ENCODE measurements at regions not wholly inside any gene's neighbourhood (a gene's known extent, or its start where the extent isn't known, plus 50 kb on each side); places are given as distances from the start of the nearest gene placed in this dataset.

DNA sequence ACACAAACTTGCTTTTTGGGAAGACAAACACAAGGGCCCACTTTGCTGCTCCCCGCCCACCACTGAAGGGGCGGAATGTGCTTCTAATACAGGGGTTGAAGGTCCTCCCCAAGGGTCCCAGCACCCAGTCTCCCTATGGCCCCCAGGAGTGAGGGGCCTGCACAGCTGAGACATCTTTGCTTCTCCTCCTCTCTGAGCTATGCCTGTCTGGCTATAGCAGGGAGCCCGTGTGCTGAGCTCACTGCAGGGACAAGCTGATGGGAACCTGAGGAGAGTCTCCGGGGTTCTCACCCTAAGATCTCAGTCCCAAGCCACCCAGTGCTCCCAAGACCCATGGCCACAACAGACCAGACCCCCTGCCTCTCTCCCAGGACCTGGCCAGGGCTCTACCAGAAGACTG is 61.1 kb upstream of the ACAN start:
- ChIA-PET POLR2A (ENCODE audit: unreplicated experiment) (no interaction called here), CTCF (no interaction called here)
- no peaks in the 10 kb centered on the region for H4K20me1 ChIP-seq (ENCODE audit: insufficient read depth, low read length)
- H3K23ac ChIP-seq (ENCODE audit: low read depth, low read length), result no peak overlapping the region
- no peak overlapping the region for H2BK120ac ChIP-seq (ENCODE audit: low read depth, low read length)
- intact Hi-C loops (cut with micrococcal nuclease), result no loop called here
- no peaks in the 10 kb centered on the region for H3K36me3 ChIP-seq (ENCODE audit: control insufficient read depth, insufficient read depth, low read length)
- DNase-seq (no peak), ATAC-seq (ENCODE audit: low read depth) (no peak)
- H3K4me3 ChIP-seq (ENCODE audit: insufficient read depth, low read depth, low read length), result no peak overlapping the region
- H3K9ac ChIP-seq (ENCODE audit: low read depth, low read length), result no peak overlapping the region
- H4K91ac ChIP-seq (ENCODE audit: insufficient read depth, low read depth, low read length), result no peak overlapping the region
- H4K5ac ChIP-seq (ENCODE audit: low read depth, low read length), result no peak overlapping the region
- TF ChIP-seq FOS (IDR thresholded peaks at IDR 0.05; ENCODE audit: low read depth, low read length) (no peak), RAD21 (IDR thresholded peaks at IDR 0.05; ENCODE audit: low read length) (no peak), CEBPB (IDR thresholded peaks at IDR 0.05; ENCODE audit: low read depth, low read length) (no peak)
- H3K79me1 ChIP-seq (ENCODE audit: low read depth in 1 of 2, low read length in 2 of 2), result no peaks in the 10 kb centered on the region
- no peak overlapping the region for H3K56ac ChIP-seq (ENCODE audit: extremely low read depth, insufficient read depth, low read length)
- H3K4ac ChIP-seq (ENCODE audit: low read depth, low read length), result no peak overlapping the region
- 0 out of 2 replicates have a peak, but pooled peaks cover 5% of the 10 kb centered on the region for H3K9me1 ChIP-seq (ENCODE audit: insufficient read depth, low read length)
- H3K4me2 ChIP-seq (ENCODE audit: low read depth, low read length), result no peak overlapping the region
- H2BK20ac ChIP-seq (ENCODE audit: low read depth, low read length), result no peak overlapping the region
- peaks cover 5% of the 10 kb centered on the region for H3K27me3 ChIP-seq (ENCODE audit: control insufficient read depth, insufficient read depth, low read length)
- dilution Hi-C loops (cut with HindIII; ENCODE audit: low sequenced_read_pairs, unreplicated experiment), result no loop called here
- BruUV-seq (replicated peaks), result no TSS peak
- H2BK5ac ChIP-seq (ENCODE audit: low read depth, low read length, poor library complexity, severe bottlenecking), result no peak overlapping the region
- no peak overlapping the region for H4K8ac ChIP-seq (ENCODE audit: low read depth in 2 of 2, low read length in 2 of 2)
- WGBS, 2 experiments (ENCODE audit: extremely low coverage in 2 of 2, insufficient read length in 1 of 2), result no CpG with 5 or more reads among the region's 4 CpGs
- no peak overlapping the region for H3K18ac ChIP-seq (ENCODE audit: low read depth, low read length)
- peaks cover 8% of the 10 kb centered on the region for H3K4me1 ChIP-seq (ENCODE audit: control insufficient read depth, insufficient read depth, low read length)
- H2AFZ ChIP-seq (replicated peaks; ENCODE audit: low read length, poor library complexity), result no peak overlapping the region
- no peaks in the 10 kb centered on the region; the same call in 1 of the 2 replicates for H3K9me3 ChIP-seq (ENCODE audit: control insufficient read depth, insufficient read depth, low read length)
- no peak overlapping the region for H2AK5ac ChIP-seq (ENCODE audit: low read depth, low read length)
- H3K14ac ChIP-seq (replicated peaks; ENCODE audit: low read depth, low read length), result no peak overlapping the region
- no peak overlapping the region for H2BK15ac ChIP-seq (ENCODE audit: low read depth, low read length)
- in situ Hi-C loops (cut with MboI; ENCODE audit: low sequenced_read_pairs), result no loop called here
- no peak overlapping the region for H2AK9ac ChIP-seq (replicated peaks; ENCODE audit: low read depth, low read length, poor library complexity)
- no peak overlapping the region for H3K27ac ChIP-seq (ENCODE audit: insufficient read depth, low read length)

Data from IMR-90 (cell line).